HepG2 (cell line): ENCODE measurements at regions not wholly inside any gene's neighbourhood (a gene's known extent, or its start where the extent isn't known, plus 50 kb on each side); places are given as distances from the start of the nearest gene placed in this dataset.

ENCODE experiments used
- CBFB ChIP-seq: sonication (generic); formaldehyde crosslinking; IDR thresholded peaks from 2 replicates; pipeline ENCODE4 v1.4.0; 2020; ENCODE audit warnings: missing genetic modification reagents
- CEBPB ChIP-seq: IDR thresholded peaks from 2 replicates; pipeline ENCODE4 v1.6.1; 2011; ENCODE audit warnings: low read depth, low read length, improper control_type of control experiment, borderline replicate concordance
- GABPA ChIP-seq, 2 experiments: IDR thresholded peaks; 2 replicates each; pipeline ENCODE4 v1.6.1; 2011 to 2016; ENCODE audit warnings: low read depth in 2 of 2, low read length in 1 of 2, missing biosample characterization in 1 of 2, missing genetic modification characterization in 1 of 2
- JUNB ChIP-seq: sonication (generic); formaldehyde crosslinking; IDR thresholded peaks from 2 replicates; pipeline ENCODE4 v1.8.0; 2022; ENCODE audit warnings: missing genetic modification reagents, mild to moderate bottlenecking, borderline replicate concordance
- POLR2AphosphoS5 ChIP-seq: IDR thresholded peaks from 2 replicates; pipeline ENCODE4 v1.6.1; 2012; ENCODE audit warnings: low read depth, low read length
- RBM22 ChIP-seq: fragments of 200-400 bp; formaldehyde crosslinking; optimal IDR thresholded peaks from 2 replicates; pipeline ENCODE3; 2017; ENCODE audit warnings: mild to moderate bottlenecking, low read length, moderate library complexity
- YEATS2 ChIP-seq: sonication (generic); formaldehyde crosslinking; IDR thresholded peaks from 2 replicates; pipeline ENCODE4 v1.4.0; 2020; ENCODE audit warnings: missing genetic modification reagents, borderline replicate concordance
- ZBTB38 ChIP-seq: sonication (generic); formaldehyde crosslinking; IDR thresholded peaks from 2 replicates; pipeline ENCODE4 v1.5.1; 2020; ENCODE audit warnings: mild to moderate bottlenecking, missing genetic modification reagents
- ZNF780A ChIP-seq: sonication (generic); formaldehyde crosslinking; IDR thresholded peaks from 2 replicates; pipeline ENCODE4 v1.8.0; 2022; ENCODE audit warnings: mild to moderate bottlenecking, missing genetic modification reagents, moderate library complexity
- ZSCAN9 ChIP-seq: IDR thresholded peaks from 2 replicates; pipeline ENCODE4 v1.6.1; 2016; ENCODE audit warnings: borderline replicate concordance
- TF ChIP-seq, protein P1 (sequence below): sonication (generic); formaldehyde crosslinking; IDR thresholded peaks from 2 replicates; pipeline ENCODE4 v1.8.1; 2023; ENCODE audit warnings: missing genetic modification reagents, inconsistent platforms, borderline replicate concordance

DNA sequence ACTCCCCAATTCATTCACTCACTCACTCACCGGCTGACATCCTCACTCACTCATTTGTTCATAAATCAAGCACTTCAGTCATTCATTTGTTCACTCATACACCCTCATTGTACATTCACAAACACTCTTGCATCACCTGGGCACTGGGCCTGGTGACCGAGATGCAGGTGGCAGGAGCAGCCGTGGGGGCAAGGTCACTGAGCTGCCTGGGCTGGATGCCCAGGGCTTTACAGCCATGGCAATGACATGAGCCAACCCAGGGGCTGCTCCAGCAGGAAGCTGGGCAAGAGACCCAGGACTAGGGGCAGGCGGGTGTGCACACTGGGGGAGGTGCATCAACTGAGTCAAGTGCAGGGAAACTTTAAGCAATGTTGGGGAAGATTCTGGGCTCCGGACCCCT lies 113.6 kb upstream of the IGSF21 start:
- TF ChIP-seq CBFB (CRISPR knock-in tag): no peak
- no peak for TF ChIP-seq POLR2AphosphoS5
- no peak for TF ChIP-seq JUNB (CRISPR knock-in tag)
- no peak for TF ChIP-seq YEATS2 (CRISPR knock-in tag)
- no peak for TF ChIP-seq ZNF780A (CRISPR knock-in tag)
- TF ChIP-seq, protein P1, sequence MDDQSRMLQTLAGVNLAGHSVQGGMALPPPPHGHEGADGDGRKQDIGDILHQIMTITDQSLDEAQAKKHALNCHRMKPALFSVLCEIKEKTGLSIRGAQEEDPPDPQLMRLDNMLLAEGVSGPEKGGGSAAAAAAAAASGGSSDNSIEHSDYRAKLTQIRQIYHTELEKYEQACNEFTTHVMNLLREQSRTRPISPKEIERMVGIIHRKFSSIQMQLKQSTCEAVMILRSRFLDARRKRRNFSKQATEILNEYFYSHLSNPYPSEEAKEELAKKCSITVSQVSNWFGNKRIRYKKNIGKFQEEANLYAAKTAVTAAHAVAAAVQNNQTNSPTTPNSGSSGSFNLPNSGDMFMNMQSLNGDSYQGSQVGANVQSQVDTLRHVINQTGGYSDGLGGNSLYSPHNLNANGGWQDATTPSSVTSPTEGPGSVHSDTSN (CRISPR knock-in tag): no peak
- no peak for TF ChIP-seq ZBTB38 (CRISPR knock-in tag)
- TF ChIP-seq CEBPB: no peak
- no peak for TF ChIP-seq GABPA (IDR thresholded peaks at IDR 0.05; ENCODE audit: low read depth, low read length)
- TF ChIP-seq GABPA (CRISPR knock-in tag; IDR thresholded peaks at IDR 0.05; ENCODE audit: low read depth): no peak
- no peak for TF ChIP-seq ZSCAN9 (CRISPR knock-in tag)
- no peak for TF ChIP-seq RBM22
